ACHN (cell line): ENCODE measurements at regions not wholly inside any gene's neighbourhood (a gene's known extent, or its start where the extent isn't known, plus 50 kb on each side); places are given as distances from the start of the nearest gene placed in this dataset.
A peak's percentile ranks its signal among the peaks of the same experiment; 100 is the strongest.

Experiments
- DNase-seq: peaks from one replicate; pipeline ENCODE4 v3.0.0-alpha.2; 2015
- in situ Hi-C: cut with HindIII; loops from 2 replicates; pipeline ENCODE4 v1.10.0; 2017; ENCODE audit warnings: low sequenced_read_pairs, low pct_ligation_motif_present, low pct_unique_long_range_greater_than_20kb

DNA sequence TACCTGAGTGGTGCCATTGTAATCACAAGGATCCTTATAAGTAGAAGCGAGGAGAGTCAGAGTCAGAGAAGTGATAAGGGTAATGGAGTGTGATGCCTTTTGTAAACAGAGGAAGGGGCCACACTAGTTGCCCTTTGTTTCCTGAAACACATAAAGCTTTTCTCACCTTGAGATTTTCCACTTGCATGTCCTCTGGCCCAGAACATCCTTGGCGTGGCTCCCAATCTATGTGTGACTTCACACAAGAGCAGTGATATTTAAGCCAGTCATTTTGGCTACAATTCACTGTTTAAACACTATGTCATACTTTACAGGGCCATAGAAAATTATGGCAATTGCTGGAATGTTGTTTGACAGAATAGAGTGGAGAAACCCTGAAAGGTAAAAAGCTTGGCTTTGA lies 121.2 kb upstream of the BTN3A2 start:
- DNase-seq, result no peak
- in situ Hi-C loops, result no loop called here

DNA sequence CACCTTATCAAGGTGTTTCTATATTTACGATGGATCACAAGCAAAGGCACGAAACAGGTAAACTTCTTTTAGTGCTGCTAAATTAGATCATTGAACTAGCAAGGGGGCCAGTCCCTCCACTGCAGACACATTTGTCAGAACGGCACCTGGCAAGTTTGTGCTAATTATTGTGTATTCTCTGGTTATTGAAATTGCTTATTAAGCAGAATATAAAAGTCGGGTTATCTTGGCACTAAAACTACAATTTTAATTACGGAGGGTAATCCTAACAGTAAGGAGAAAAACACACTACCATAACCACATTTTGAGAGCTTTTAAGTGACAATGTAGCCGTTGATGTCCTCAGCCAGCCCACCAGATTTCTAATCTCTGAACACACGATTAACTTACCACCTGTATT lies 118.9 kb upstream of the BTN3A2 start:
- in situ Hi-C loops, result no loop called here
- DNase-seq, result no peak

- DNase-seq, result no peak
- in situ Hi-C loops, result no loop called here
These were observed 118.4 kb upstream of the BTN3A2 start for GRCh38 chr6:26246553-26246952.

GRCh38 chr6:26249707-26249956 lies 115.4 kb upstream of the BTN3A2 start:
- DNase-seq, result no peak
- in situ Hi-C loops, result no loop called here

- peak; percentile 85 for DNase-seq
- in situ Hi-C loops, result no loop called here
These were observed 114.9 kb upstream of the BTN3A2 start for GRCh38 chr6:26249957-26250697.

- in situ Hi-C loops, result no loop called here
- DNase-seq, result no peak
These were observed 114.3 kb upstream of the BTN3A2 start for GRCh38 chr6:26250698-26251044.

- in situ Hi-C loops, result no loop called here
- DNase-seq, result peak; percentile 90
These were observed 113.5 kb upstream of the BTN3A2 start for GRCh38 chr6:26251354-26252076.

DNA sequence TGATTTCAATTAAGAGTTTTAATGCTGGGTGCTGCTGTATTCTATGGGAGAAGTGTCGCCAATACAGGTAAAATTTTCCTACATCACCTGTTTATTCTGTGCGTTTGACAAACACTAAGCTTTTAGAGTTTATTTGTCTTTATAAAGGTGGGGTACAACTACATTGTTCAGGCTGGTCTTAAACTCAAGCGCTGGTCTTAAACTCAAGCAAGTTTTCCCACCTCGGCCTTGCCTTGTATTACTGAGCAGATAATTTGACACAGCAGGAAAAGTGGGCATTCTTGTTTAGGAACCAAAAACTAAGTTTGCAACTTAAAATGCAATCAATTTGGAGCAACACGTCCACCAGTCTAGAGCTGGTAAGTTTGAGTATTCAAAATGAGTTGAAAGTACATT lies 112.9 kb upstream of the BTN3A2 start:
- in situ Hi-C loops, result no loop called here

GRCh38 chr6:26254724-26255123 lies 110.3 kb upstream of the BTN3A2 start:
- in situ Hi-C loops, result no loop called here
- DNase-seq, result no peak

More for the DNA sequence above, 112.9 kb upstream of the BTN3A2 start:
- no peak for DNase-seq

GRCh38 chr6:26257272-26257671 lies 107.7 kb upstream of the BTN3A2 start:
- in situ Hi-C loops, result no loop called here

GRCh38 chr6:26258212-26258977 lies 106.6 kb upstream of the BTN3A2 start:
- DNase-seq, result peak; percentile 11
- in situ Hi-C loops, result no loop called here

More at GRCh38 chr6:26257272-26257671, 107.7 kb upstream of the BTN3A2 start:
- no peak for DNase-seq

GRCh38 chr6:26260110-26260637 lies 104.8 kb upstream of the BTN3A2 start:
- in situ Hi-C loops, result no loop called here
- no peak for DNase-seq

- in situ Hi-C loops, result no loop called here
- no peak for DNase-seq
These were observed 104.1 kb upstream of the BTN3A2 start for GRCh38 chr6:26260725-26261490.

DNA sequence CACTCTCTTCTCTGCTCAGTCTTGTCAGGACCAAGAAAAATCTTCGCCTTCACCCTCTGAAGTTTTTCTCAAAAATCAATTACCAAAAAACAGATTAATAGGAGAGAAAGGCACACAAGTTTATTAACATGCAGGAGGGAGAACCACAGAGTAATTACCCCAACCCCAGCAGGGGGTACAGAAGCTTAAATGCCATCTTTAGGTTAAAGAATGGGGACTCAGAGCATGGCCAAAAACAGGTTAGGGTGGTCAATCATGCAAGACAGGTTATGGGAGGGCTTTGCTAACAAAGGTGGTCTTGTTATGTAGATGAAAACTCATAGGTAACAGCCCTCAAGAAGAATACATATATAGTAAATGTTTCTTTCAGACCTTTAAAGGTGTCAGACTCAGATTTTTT lies 100.5 kb upstream of the BTN3A2 start:
- in situ Hi-C loops, result no loop called here
- DNase-seq, result no peak

DNA sequence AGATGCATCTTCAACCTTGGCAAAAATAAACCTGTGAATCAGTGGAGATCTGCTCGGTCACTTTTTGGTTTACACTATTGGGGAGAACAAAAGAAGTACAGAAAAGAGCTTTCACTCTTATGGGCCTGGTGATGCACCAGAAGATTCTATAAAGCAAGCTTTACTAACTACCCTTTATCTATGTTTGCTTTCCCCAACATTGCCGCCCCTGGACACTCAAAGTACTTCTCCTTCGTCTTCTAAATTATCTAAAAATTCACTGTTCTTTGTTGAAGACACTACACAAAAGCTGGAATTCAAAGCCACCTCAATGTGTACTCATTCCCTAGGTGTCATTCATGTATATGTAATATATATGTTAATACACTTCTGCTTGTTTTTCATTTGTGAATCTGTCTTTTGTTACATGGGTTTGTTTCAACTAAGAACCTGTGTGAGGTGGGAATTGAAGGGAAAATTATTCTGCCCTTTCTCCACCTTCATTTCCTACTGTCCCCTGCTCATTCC lies 97.9 kb upstream of the BTN3A2 start:
- in situ Hi-C loops, result no loop called here
- DNase-seq, result no peak

- in situ Hi-C loops, result no loop called here
- DNase-seq, result no peak
These were observed 96.2 kb upstream of the BTN3A2 start for GRCh38 chr6:26268659-26269402.

DNA sequence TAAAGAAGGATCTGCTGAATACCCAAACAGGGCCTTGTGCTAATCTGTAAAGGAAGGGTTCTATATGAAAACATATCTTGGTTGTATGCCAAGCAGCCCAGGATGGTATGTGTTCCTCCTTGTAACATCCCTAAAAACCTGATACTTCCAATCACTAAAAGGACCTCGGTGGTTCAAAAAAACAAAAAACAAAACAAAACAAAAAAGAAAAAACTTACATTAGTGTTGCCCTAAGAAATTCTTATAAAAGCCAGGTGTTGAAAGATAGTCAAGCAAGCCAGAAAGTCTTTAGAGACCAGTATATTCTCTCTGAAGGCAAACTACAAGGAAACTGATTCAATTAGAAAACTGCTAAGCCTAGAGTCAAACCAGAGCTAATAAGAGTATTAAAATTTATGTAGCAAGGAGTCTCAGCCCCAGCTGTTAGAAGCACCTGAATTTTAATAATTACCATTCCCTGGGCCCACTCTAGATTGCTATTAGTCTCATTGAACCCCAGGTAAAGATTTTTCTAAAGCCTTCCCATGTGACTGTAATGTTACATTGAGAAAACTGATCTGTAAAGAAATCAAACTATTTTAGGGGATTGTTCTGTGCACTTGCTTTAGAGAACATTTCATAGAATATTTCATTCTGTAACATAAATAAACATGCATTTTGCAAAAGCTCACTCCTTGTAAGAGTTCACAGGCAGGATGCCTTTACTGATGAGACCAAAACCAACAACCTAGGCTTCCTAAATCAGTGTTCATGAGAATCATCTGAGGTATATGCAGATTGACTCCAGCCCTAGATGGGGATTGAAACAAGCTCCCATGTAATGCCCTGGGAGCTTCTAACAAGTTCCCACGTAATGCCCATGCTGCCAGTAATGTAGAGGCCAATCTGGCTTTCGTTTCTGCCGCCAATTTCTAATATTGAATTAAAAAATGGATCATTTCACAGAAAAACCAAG lies 95.2 kb upstream of the BTN3A2 start:
- DNase-seq, result no peak
- in situ Hi-C loops, result no loop called here
